ENCODE measurements at regions not wholly inside any gene's neighbourhood (a gene's known extent, or its start where the extent isn't known, plus 50 kb on each side); places are given as distances from the start of the nearest gene placed in this dataset.
"Not testable (repeated sequence)": the region's sequence is repeated elsewhere in the genome, so short reads cannot be mapped to it uniquely, and the experiment has no call there.

GRCh38 chr10:34880817-34881216 lies 65.7 kb upstream of the PARD3 start:
- DNase-seq, result no peak
- no peaks in the 10 kb centered on the region for H3K9me2 ChIP-seq (ENCODE audit: insufficient read depth)

GRCh38 chr10:34878651-34879050 lies 63.6 kb upstream of the PARD3 start:
- H2AFZ ChIP-seq; H3K79me2 ChIP-seq (ENCODE audit: insufficient read depth); H3K4me2 ChIP-seq (ENCODE audit: unreplicated experiment); in situ Hi-C loops (cut with MboI); H3K36me3 ChIP-seq (ENCODE audit: low read depth); H3K4me1 ChIP-seq (ENCODE audit: insufficient read depth); H3K9ac ChIP-seq; H3K27me3 ChIP-seq (replicated peaks; ENCODE audit: insufficient read depth); H3F3A ChIP-seq (ENCODE audit: insufficient read depth); H4K20me1 ChIP-seq (ENCODE audit: insufficient read depth); H3K9me3 ChIP-seq (ENCODE audit: low read depth); DNase-seq; H3K9me2 ChIP-seq (ENCODE audit: insufficient read depth); H3K27ac ChIP-seq; H3K4me3 ChIP-seq: not testable (repeated sequence)
- WGBS, 2 experiments (ENCODE audit: low coverage in 1 of 2, low lambda C conversion rate in 2 of 2, missing lambda C conversion rate in 2 of 2), result 87 to 100% methylated on average over 1 of the region's 1 CpG

More at GRCh38 chr10:34880817-34881216, 65.7 kb upstream of the PARD3 start:
- Histone ChIP-seq H3K36me3 (ENCODE audit: low read depth) (no peaks in the 10 kb centered on the region), H3K79me2 (ENCODE audit: insufficient read depth) (no peaks in the 10 kb centered on the region), H3K27me3 (replicated peaks; ENCODE audit: insufficient read depth) (peaks cover 3% of the 10 kb centered on the region; the same call in 1 of the 2 replicates), H3K4me2 (ENCODE audit: unreplicated experiment) (no peak overlapping the region), H2AFZ (no peak overlapping the region), H3K9me3 (ENCODE audit: low read depth) (no peaks in the 10 kb centered on the region), H3K4me3 (no peak overlapping the region), H3F3A (ENCODE audit: insufficient read depth) (no peaks in the 10 kb centered on the region), H3K9ac (no peak overlapping the region), H4K20me1 (ENCODE audit: insufficient read depth) (no peaks in the 10 kb centered on the region), H3K27ac (no peak overlapping the region), H3K4me1 (ENCODE audit: insufficient read depth) (no peaks in the 10 kb centered on the region)
- WGBS, 2 experiments (ENCODE audit: low coverage in 1 of 2, low lambda C conversion rate in 2 of 2, missing lambda C conversion rate in 2 of 2), result 91 to 92% methylated on average over 7 of the region's 7 CpGs
- TF ChIP-seq EZH2 (IDR thresholded peaks at IDR 0.05; ENCODE audit: insufficient read depth, poor library complexity, severe bottlenecking), result no peak
- TF ChIP-seq EZH2phosphoT487 (IDR thresholded peaks at IDR 0.05; ENCODE audit: insufficient read depth, low read depth), result no peak
- in situ Hi-C loops (cut with MboI), result no loop called here

GRCh38 chr10:34875061-34875460 lies 60.0 kb upstream of the PARD3 start:
- H2AFZ ChIP-seq, result no peak overlapping the region
- no peaks in the 10 kb centered on the region for H3K36me3 ChIP-seq (ENCODE audit: low read depth)
- TF ChIP-seq EZH2phosphoT487 (IDR thresholded peaks at IDR 0.05; ENCODE audit: insufficient read depth, low read depth) (no peak), EZH2 (IDR thresholded peaks at IDR 0.05; ENCODE audit: insufficient read depth, poor library complexity, severe bottlenecking) (no peak)
- H3K9me3 ChIP-seq (ENCODE audit: low read depth), result no peaks in the 10 kb centered on the region
- peaks cover 8% of the 10 kb centered on the region; the same call in 1 of the 2 replicates for H3K27me3 ChIP-seq (replicated peaks; ENCODE audit: insufficient read depth)
- H3K4me1 ChIP-seq (ENCODE audit: insufficient read depth), result no peaks in the 10 kb centered on the region
- no peaks in the 10 kb centered on the region for H3F3A ChIP-seq (ENCODE audit: insufficient read depth)
- H3K4me2 ChIP-seq (ENCODE audit: unreplicated experiment), result no peak overlapping the region
- no peak overlapping the region for H3K9ac ChIP-seq
- no peaks in the 10 kb centered on the region for H4K20me1 ChIP-seq (ENCODE audit: insufficient read depth)
- H3K79me2 ChIP-seq (ENCODE audit: insufficient read depth), result no peaks in the 10 kb centered on the region
- H3K4me3 ChIP-seq, result no peak overlapping the region
- no peak overlapping the region for H3K27ac ChIP-seq
- no peak for DNase-seq
- 80 to 84% methylated on average over 11 of the region's 11 CpGs for WGBS, 2 experiments (ENCODE audit: low coverage in 1 of 2, low lambda C conversion rate in 2 of 2, missing lambda C conversion rate in 2 of 2)
- in situ Hi-C loops (cut with MboI), result no loop called here
- no peaks in the 10 kb centered on the region for H3K9me2 ChIP-seq (ENCODE audit: insufficient read depth)

GRCh38 chr10:34872820-34873219 lies 57.7 kb upstream of the PARD3 start:
- in situ Hi-C loops (cut with MboI), result no loop called here

More at GRCh38 chr10:34872820-34873219, 57.7 kb upstream of the PARD3 start:
- Histone ChIP-seq H4K20me1 (ENCODE audit: insufficient read depth) (no peaks in the 10 kb centered on the region), H3F3A (ENCODE audit: insufficient read depth) (no peaks in the 10 kb centered on the region), H3K4me2 (ENCODE audit: unreplicated experiment) (no peak overlapping the region), H3K4me1 (ENCODE audit: insufficient read depth) (no peaks in the 10 kb centered on the region), H3K36me3 (ENCODE audit: low read depth) (no peaks in the 10 kb centered on the region), H3K9me3 (ENCODE audit: low read depth) (no peaks in the 10 kb centered on the region), H3K27me3 (replicated peaks; ENCODE audit: insufficient read depth) (peaks cover 17% of the 10 kb centered on the region; the same call in 1 of the 2 replicates), H3K79me2 (ENCODE audit: insufficient read depth) (no peaks in the 10 kb centered on the region), H3K9ac (no peak overlapping the region), H3K4me3 (no peak overlapping the region), H3K9me2 (ENCODE audit: insufficient read depth) (no peaks in the 10 kb centered on the region), H2AFZ (no peak overlapping the region), H3K27ac (no peak overlapping the region)
- TF ChIP-seq EZH2 (IDR thresholded peaks at IDR 0.05; ENCODE audit: insufficient read depth, poor library complexity, severe bottlenecking) (no peak), EZH2phosphoT487 (IDR thresholded peaks at IDR 0.05; ENCODE audit: insufficient read depth, low read depth) (no peak)
- DNase-seq, result no peak
- 71 to 73% methylated on average over 3 of the region's 3 CpGs for WGBS, 2 experiments (ENCODE audit: low coverage in 1 of 2, low lambda C conversion rate in 2 of 2, missing lambda C conversion rate in 2 of 2)
